ENCODE measurements at regions not wholly inside any gene's neighbourhood (a gene's known extent, or its start where the extent isn't known, plus 50 kb on each side); places are given as distances from the start of the nearest gene placed in this dataset.

GRCh38 chr12:22904485-22904884 is 279.5 kb downstream of the ETNK1 start:
- TF ChIP-seq CTCF (IDR thresholded peaks at IDR 0.05) (no peak), ZFX (IDR thresholded peaks at IDR 0.05; ENCODE audit: borderline replicate concordance) (no peak)

Data from 22Rv1 (cell line).